ENCODE measurements at regions not wholly inside any gene's neighbourhood (a gene's known extent, or its start where the extent isn't known, plus 50 kb on each side); places are given as distances from the start of the nearest gene placed in this dataset.

DNA sequence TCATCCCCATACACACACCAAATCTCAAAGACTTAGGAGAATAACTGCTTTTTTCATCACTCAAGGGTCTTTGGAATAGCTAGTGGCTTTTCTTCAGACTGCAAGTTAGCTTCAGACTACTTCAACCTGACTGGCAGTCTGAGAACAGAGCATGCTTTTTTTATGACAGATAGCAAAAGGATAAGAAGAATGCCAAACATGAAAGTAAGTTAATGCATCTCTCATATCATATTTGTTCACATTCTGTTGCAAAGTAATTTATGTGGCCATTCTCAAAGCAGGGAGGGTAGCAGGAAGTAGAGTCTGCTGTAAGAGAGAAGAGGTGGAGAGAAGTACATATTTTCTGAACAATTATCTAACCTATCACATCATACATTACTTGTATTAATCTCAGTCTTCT is 544.4 kb downstream of the ZPLD1 start:
- no peaks in the 10 kb centered on the region for H3K36me3 ChIP-seq (ENCODE audit: insufficient read depth in 1 of 2, low read depth in 1 of 2)
- no peak for DNase-seq
- H3K27me3 ChIP-seq (ENCODE audit: insufficient read depth in 3 of 3, low read length in 2 of 3) = no peaks in the 10 kb centered on the region
- intact Hi-C loops (cut with DNase I) = no loop called here
- H3K4me1 ChIP-seq = no peaks in the 10 kb centered on the region
- ATAC-seq = no peak
- H3K9me3 ChIP-seq = no peaks in the 10 kb centered on the region
- TF ChIP-seq, protein P1, sequence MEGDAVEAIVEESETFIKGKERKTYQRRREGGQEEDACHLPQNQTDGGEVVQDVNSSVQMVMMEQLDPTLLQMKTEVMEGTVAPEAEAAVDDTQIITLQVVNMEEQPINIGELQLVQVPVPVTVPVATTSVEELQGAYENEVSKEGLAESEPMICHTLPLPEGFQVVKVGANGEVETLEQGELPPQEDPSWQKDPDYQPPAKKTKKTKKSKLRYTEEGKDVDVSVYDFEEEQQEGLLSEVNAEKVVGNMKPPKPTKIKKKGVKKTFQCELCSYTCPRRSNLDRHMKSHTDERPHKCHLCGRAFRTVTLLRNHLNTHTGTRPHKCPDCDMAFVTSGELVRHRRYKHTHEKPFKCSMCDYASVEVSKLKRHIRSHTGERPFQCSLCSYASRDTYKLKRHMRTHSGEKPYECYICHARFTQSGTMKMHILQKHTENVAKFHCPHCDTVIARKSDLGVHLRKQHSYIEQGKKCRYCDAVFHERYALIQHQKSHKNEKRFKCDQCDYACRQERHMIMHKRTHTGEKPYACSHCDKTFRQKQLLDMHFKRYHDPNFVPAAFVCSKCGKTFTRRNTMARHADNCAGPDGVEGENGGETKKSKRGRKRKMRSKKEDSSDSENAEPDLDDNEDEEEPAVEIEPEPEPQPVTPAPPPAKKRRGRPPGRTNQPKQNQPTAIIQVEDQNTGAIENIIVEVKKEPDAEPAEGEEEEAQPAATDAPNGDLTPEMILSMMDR (IDR thresholded peaks at IDR 0.05) = no peak
- H3K27ac ChIP-seq = no peak overlapping the region
- no peak overlapping the region for H3K4me3 ChIP-seq

DNA sequence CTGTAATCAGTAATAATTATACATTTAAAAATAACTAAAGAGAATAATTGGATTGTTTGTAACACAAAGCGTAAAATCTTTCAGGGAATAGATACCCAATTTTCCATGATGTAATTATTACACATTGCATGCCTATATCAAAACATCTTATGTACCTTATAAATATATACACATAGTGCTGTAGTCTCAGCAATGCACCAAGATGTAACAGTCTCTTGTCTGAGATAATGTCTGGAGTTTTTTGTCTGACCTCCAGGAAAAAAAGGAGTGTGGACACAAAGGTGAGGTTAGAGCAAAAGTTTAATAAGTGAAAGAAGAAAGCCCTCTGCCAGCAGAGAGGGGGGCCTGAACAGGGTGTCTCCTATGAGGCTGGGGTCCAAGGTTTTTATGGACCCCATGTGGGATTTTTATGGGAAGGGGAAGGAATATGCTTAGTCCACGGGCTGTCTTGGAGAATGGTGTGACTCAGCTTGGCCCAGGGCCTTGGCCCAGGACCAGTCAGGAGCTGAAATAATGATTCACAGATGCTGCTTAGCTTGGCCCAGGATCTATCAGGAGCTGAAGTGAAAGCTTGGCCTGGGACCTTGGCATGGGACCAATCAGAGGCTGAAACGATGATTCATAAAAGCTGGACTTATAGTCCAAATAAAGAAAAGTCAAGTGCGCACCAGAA is 545.0 kb downstream of the ZPLD1 start:
- Histone ChIP-seq H3K4me1 (no peaks in the 10 kb centered on the region), H3K27me3 (ENCODE audit: insufficient read depth in 3 of 3, low read length in 2 of 3) (no peaks in the 10 kb centered on the region), H3K27ac (no peak overlapping the region), H3K9me3 (no peaks in the 10 kb centered on the region), H3K4me3 (no peak overlapping the region), H3K36me3 (ENCODE audit: insufficient read depth in 1 of 2, low read depth in 1 of 2) (no peaks in the 10 kb centered on the region)
- TF ChIP-seq, protein P1 (IDR thresholded peaks at IDR 0.05) = no peak
- intact Hi-C loops (cut with DNase I) = no loop called here
- 29 to 37% (median 32%) methylated on average over 4 of the region's 4 CpGs for WGBS, 3 donors
- peak; percentile 78 to 79 for DNase-seq
- ATAC-seq = peak in 3 of 4 donors; percentile 67 to 72 (median 70)

DNA sequence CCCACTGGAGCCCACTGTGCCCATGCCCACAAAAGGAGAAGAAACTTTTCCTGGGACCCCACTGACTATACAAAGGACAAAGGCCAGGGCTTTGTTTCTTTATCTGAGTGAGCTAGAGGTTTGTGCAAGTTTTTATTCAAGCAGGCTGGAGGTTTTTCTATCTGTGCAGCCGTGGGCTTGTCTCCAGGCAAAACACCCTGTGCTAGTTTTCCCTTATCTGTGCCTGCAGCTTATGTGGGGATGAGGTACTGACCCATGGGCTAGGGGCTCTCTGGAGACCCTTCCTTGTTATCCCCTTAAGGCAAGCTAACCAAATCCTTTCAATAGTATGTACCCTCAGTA is 545.5 kb downstream of the ZPLD1 start:
- Histone ChIP-seq H3K36me3 (ENCODE audit: insufficient read depth in 1 of 2, low read depth in 1 of 2) (no peaks in the 10 kb centered on the region), H3K4me1 (no peaks in the 10 kb centered on the region), H3K27me3 (ENCODE audit: insufficient read depth in 3 of 3, low read length in 2 of 3) (no peaks in the 10 kb centered on the region), H3K27ac (no peak overlapping the region), H3K9me3 (no peaks in the 10 kb centered on the region), H3K4me3 (no peak overlapping the region)
- no peak for ATAC-seq
- intact Hi-C loops (cut with DNase I) = no loop called here
- TF ChIP-seq, protein P1 (IDR thresholded peaks at IDR 0.05) = no peak
- WGBS, 3 donors = 14 to 31% (median 20%) methylated on average over 1 of the region's 1 CpG
- DNase-seq = no peak

DNA sequence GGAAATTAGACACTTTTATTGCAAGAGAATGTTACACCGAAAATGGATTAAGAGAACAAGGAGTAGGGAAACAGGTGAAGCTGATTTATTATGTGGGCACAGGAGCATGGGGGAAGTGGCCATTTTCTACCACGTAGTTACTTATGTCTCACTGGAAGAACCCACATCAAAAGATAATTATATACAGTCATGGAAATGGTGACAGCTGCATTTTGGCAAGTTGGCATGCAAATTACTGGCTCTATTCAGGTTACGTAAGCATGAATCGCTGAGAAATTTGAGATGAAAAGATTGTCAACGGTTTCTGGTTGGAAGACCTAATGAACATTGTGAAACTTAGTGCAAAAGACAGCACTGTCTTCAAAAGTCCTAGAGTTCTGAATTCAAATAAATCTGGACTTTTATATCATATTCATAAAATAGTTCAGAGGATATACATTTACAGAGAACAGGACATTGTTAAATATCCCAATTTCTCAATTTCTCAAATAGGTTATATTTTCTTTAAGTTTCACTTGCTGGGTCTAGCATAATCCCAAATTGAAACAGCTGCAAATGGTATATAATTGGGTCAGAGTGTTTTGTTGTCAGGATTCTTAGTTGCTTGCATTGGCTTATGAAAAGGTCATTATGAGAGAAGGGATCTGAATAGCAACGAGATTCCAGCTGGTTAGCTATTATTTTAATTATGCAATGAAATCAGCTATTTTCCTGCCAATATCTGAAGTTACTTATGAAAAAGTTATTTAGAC is 567.8 kb downstream of the ZPLD1 start:
- intact Hi-C loops (cut with DNase I) = no loop called here
- H3K36me3 ChIP-seq (ENCODE audit: insufficient read depth in 1 of 2, low read depth in 1 of 2) = no peaks in the 10 kb centered on the region
- ATAC-seq (no peak), DNase-seq (no peak)
- 21 to 31% (median 23%) methylated on average over 6 of the region's 6 CpGs for WGBS, 3 donors
- no peaks in the 10 kb centered on the region for H3K27me3 ChIP-seq (ENCODE audit: insufficient read depth in 3 of 3, low read length in 2 of 3)
- H3K9me3 ChIP-seq = peaks cover 3% of the 10 kb centered on the region
- H3K4me1 ChIP-seq = no peaks in the 10 kb centered on the region
- TF ChIP-seq, protein P1 (IDR thresholded peaks at IDR 0.05) = no peak
- H3K27ac ChIP-seq = no peak overlapping the region
- H3K4me3 ChIP-seq = no peak overlapping the region

Measured in psoas muscle (tissue), 7 donors.